ENCODE measurements at regions not wholly inside any gene's neighbourhood (a gene's known extent, or its start where the extent isn't known, plus 50 kb on each side); places are given as distances from the start of the nearest gene placed in this dataset.

DNA sequence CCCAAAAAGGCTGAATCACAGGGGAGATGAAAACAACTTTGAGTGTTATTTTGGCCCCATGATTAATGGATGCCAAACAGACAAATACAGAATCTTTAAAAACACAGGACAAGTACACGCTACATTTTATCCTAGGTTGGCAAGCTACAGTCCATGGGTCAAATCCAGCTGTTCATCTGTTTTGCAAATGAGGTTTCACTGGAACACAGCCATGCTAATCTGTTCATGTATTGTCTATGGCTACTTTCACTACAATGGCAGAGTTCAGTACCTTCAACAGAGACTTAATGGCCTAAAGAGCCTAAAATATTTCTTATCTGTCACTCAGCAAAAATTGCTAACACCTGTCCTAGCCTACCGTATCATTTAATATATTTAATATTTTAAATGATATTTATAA is 1548.5 kb upstream of the IGFBP7 start:
- TF ChIP-seq, protein P1, sequence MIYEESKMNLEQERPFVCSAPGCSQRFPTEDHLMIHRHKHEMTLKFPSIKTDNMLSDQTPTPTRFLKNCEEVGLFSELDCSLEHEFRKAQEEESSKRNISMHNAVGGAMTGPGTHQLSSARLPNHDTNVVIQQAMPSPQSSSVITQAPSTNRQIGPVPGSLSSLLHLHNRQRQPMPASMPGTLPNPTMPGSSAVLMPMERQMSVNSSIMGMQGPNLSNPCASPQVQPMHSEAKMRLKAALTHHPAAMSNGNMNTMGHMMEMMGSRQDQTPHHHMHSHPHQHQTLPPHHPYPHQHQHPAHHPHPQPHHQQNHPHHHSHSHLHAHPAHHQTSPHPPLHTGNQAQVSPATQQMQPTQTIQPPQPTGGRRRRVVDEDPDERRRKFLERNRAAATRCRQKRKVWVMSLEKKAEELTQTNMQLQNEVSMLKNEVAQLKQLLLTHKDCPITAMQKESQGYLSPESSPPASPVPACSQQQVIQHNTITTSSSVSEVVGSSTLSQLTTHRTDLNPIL (CRISPR knock-in tag; IDR thresholded peaks at IDR 0.05; ENCODE audit: low read depth), result no peak
- TF ChIP-seq, protein P2, sequence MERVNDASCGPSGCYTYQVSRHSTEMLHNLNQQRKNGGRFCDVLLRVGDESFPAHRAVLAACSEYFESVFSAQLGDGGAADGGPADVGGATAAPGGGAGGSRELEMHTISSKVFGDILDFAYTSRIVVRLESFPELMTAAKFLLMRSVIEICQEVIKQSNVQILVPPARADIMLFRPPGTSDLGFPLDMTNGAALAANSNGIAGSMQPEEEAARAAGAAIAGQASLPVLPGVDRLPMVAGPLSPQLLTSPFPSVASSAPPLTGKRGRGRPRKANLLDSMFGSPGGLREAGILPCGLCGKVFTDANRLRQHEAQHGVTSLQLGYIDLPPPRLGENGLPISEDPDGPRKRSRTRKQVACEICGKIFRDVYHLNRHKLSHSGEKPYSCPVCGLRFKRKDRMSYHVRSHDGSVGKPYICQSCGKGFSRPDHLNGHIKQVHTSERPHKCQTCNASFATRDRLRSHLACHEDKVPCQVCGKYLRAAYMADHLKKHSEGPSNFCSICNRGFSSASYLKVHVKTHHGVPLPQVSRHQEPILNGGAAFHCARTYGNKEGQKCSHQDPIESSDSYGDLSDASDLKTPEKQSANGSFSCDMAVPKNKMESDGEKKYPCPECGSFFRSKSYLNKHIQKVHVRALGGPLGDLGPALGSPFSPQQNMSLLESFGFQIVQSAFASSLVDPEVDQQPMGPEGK (CRISPR knock-in tag; IDR thresholded peaks at IDR 0.05; ENCODE audit: borderline replicate concordance), result no peak
- TF ChIP-seq, protein P3, sequence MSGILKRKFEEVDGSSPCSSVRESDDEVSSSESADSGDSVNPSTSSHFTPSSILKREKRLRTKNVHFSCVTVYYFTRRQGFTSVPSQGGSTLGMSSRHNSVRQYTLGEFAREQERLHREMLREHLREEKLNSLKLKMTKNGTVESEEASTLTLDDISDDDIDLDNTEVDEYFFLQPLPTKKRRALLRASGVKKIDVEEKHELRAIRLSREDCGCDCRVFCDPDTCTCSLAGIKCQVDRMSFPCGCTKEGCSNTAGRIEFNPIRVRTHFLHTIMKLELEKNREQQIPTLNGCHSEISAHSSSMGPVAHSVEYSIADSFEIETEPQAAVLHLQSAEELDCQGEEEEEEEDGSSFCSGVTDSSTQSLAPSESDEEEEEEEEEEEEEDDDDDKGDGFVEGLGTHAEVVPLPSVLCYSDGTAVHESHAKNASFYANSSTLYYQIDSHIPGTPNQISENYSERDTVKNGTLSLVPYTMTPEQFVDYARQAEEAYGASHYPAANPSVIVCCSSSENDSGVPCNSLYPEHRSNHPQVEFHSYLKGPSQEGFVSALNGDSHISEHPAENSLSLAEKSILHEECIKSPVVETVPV (CRISPR knock-in tag; IDR thresholded peaks at IDR 0.05), result no peak
- TF ChIP-seq ZFP3 (CRISPR knock-in tag; IDR thresholded peaks at IDR 0.05), result no peak
- TF ChIP-seq ZFP30 (CRISPR knock-in tag; IDR thresholded peaks at IDR 0.05), result no peak
- no peak for TF ChIP-seq CSDC2 (CRISPR knock-in tag; IDR thresholded peaks at IDR 0.05)
- no peak for TF ChIP-seq PPARA (CRISPR knock-in tag; IDR thresholded peaks at IDR 0.05; ENCODE audit: borderline replicate concordance)

Measured in SK-N-SH treated with all-trans-retinoic acid at 6 μM for 48 hours (cell line).